K562 (cell line): ENCODE measurements at regions not wholly inside any gene's neighbourhood (a gene's known extent, or its start where the extent isn't known, plus 50 kb on each side); places are given as distances from the start of the nearest gene placed in this dataset.

ENCODE experiments used
- ATAC-seq: fragments of 200-7000 bp; cut with Tn5 transposase; 3 replicates; pipeline ENCODE4 v1.9.1; 2020; ENCODE audit warnings: moderate library complexity
- BruUV-seq: library from RNA; stranded (reverse); fragments of 400-500 nt; replicated peaks from 2 replicates; lab custom pipeline; 2021; lab: Mats Ljungman, UMichigan
- CTCF ChIA-PET: fragments of 300-600 bp; formaldehyde crosslinking; extraction: SDS; loops from one replicate; lab custom pipeline; 2021; ENCODE audit warnings: low intra/inter-chr PET ratio; lab: Yijun Ruan, JAX
- POLR2A ChIA-PET: fragments of 300-600, 350-650 bp; sonication (Branson Sonifier 250); formaldehyde crosslinking; extraction: SDS; loops from one replicate; lab custom pipeline; 2021; ENCODE audit warnings: antibody characterized with exemption, inconsistent platforms; lab: Yijun Ruan, JAX
- DNase-seq, 4 experiments: peaks; one replicate each; pipeline versions ENCODE4 v3.0.0 to v3.0.0-alpha.2; 2011 to 2018; ENCODE audit warnings: low spot score in 3 of 4, mixed read lengths in 3 of 4; ENCODE audit errors: extremely low read depth in 1 of 4
- FAIRE-seq: peaks from 2 replicates; lab custom pipeline; 2011; peaks lifted over from hg19 to GRCh38; lab: Jason Lieb, UNC
- H2AFZ ChIP-seq: 2 replicates; pipeline ENCODE4 v1.6.0; 2011; ENCODE audit warnings: low read depth, low read length, control low read depth, inconsistent platforms
- H3K27ac ChIP-seq: fragments of 200-600 bp; 3 replicates; pipeline ENCODE4 v1.8.0; 2011; ENCODE audit warnings: low read depth, mild to moderate bottlenecking, control low read depth, inconsistent platforms, low read length, moderate library complexity, mixed read lengths; ENCODE audit errors: extremely low read depth
- H3K27me3 ChIP-seq, 2 experiments: fragments of 300-600 bp in 1 of 2; 2 replicates in 1 of 2; 3 replicates in 1 of 2; pipeline versions ENCODE4 v1.6.0 to v1.8.0; 2011; ENCODE audit warnings: inconsistent platforms in 2 of 2, low read length in 2 of 2, mild to moderate bottlenecking in 1 of 2, mixed read lengths in 1 of 2, moderate library complexity in 1 of 2; ENCODE audit not compliant: control insufficient read depth in 2 of 2, insufficient read depth in 2 of 2
- H3K36me3 ChIP-seq: fragments of 300-600 bp; 3 replicates; pipeline ENCODE4 v1.8.0; 2011; ENCODE audit warnings: mild to moderate bottlenecking, low read length, inconsistent platforms; ENCODE audit not compliant: control insufficient read depth, insufficient read depth
- H3K4me1 ChIP-seq, 2 experiments: fragments of 200-600 bp in 1 of 2; replicated peaks in 1 of 2; 2 replicates in 1 of 2; 3 replicates in 1 of 2; pipeline versions ENCODE4 v1.5.1 to v1.8.0; 2011; ENCODE audit warnings: inconsistent platforms in 2 of 2, low read length in 2 of 2, mild to moderate bottlenecking in 1 of 2, mixed read lengths in 1 of 2, moderate library complexity in 1 of 2; ENCODE audit not compliant: control insufficient read depth in 2 of 2, insufficient read depth in 2 of 2
- H3K4me2 ChIP-seq: 2 replicates; pipeline ENCODE4 v1.6.1; 2011; ENCODE audit warnings: low read length, control low read depth, inconsistent platforms, mixed read lengths; ENCODE audit not compliant: insufficient read depth
- H3K4me3 ChIP-seq: fragments of 200-600 bp; sonication (generic), shearing (Covaris generic); 2 replicates; pipeline ENCODE4 v1.5.1; 2016; ENCODE audit warnings: control low read depth, inconsistent platforms
- H3K79me2 ChIP-seq: fragments of 200-600 bp; 3 replicates; pipeline ENCODE4 v1.8.0; 2011; ENCODE audit warnings: low read length, inconsistent platforms; ENCODE audit not compliant: control insufficient read depth, insufficient read depth
- H3K9ac ChIP-seq, 2 experiments: 2 replicates each; pipeline versions ENCODE4 v1.6.0 to v1.6.1; 2011; ENCODE audit warnings: low read depth in 2 of 2, low read length in 2 of 2, control low read depth in 1 of 2, inconsistent platforms in 1 of 2, mild to moderate bottlenecking in 1 of 2, mixed read lengths in 1 of 2; ENCODE audit not compliant: insufficient read depth in 1 of 2
- H3K9me1 ChIP-seq: one replicate; pipeline ENCODE4 v1.6.0; 2011; ENCODE audit warnings: inconsistent platforms, mild to moderate bottlenecking, low read length, moderate library complexity; ENCODE audit not compliant: control insufficient read depth, insufficient read depth
- H3K9me3 ChIP-seq: replicated peaks from 2 replicates; pipeline ENCODE4 v1.5.1; 2011; ENCODE audit warnings: low read depth, low read length, inconsistent platforms; ENCODE audit not compliant: control insufficient read depth, insufficient read depth
- H4K20me1 ChIP-seq: replicated peaks from 2 replicates; pipeline ENCODE4 v1.6.1; 2011; ENCODE audit warnings: low read length, inconsistent platforms, mixed read lengths; ENCODE audit not compliant: control insufficient read depth, insufficient read depth
- CCAR2 ChIP-seq: fragments of 200-400 bp; formaldehyde crosslinking; IDR thresholded peaks from 2 replicates; pipeline ENCODE4 v1.6.1; 2017; ENCODE audit warnings: mild to moderate bottlenecking, low read depth, low read length
- CXXC5 ChIP-seq: fragments of 250-450 bp; sonication (Bioruptor Pico); IDR thresholded peaks from 2 replicates; pipeline ENCODE4 v1.8.0; 2022; ENCODE audit warnings: inconsistent platforms, mild to moderate bottlenecking, moderate library complexity
- NFIC ChIP-seq: fragments of 450-650 bp; IDR thresholded peaks from 2 replicates; pipeline ENCODE4 v1.6.1; 2017; ENCODE audit warnings: mild to moderate bottlenecking, inconsistent platforms
- PCBP2 ChIP-seq: fragments of 200-400 bp; formaldehyde crosslinking; IDR thresholded peaks from 2 replicates; pipeline ENCODE4 v1.6.1; 2018; ENCODE audit warnings: low read length, low read depth, mild to moderate bottlenecking, moderate library complexity; ENCODE audit not compliant: poor library complexity, severe bottlenecking
- SOX6 ChIP-seq: fragments of 450-650 bp; IDR thresholded peaks from 2 replicates; pipeline ENCODE4 v1.6.1; 2014; ENCODE audit warnings: mild to moderate bottlenecking
- TCF3 ChIP-seq: sonication (generic); formaldehyde crosslinking; IDR thresholded peaks from 2 replicates; pipeline ENCODE4 v1.4.0; 2020; ENCODE audit warnings: mild to moderate bottlenecking, missing genetic modification reagents
- THRAP3 ChIP-seq: fragments of 450-650 bp; IDR thresholded peaks from 2 replicates; pipeline ENCODE4 v1.6.1; 2016; ENCODE audit warnings: mild to moderate bottlenecking, inconsistent platforms, borderline replicate concordance
- ZBTB17 ChIP-seq: fragments of 450-650 bp; formaldehyde crosslinking; IDR thresholded peaks from 2 replicates; pipeline ENCODE4 v1.4.0; 2020; ENCODE audit warnings: mild to moderate bottlenecking
- ZC3H4 ChIP-seq: sonication (generic); formaldehyde crosslinking; IDR thresholded peaks from 2 replicates; pipeline ENCODE4 v1.9.0; 2021; ENCODE audit warnings: missing genetic modification reagents, borderline replicate concordance
- ZFP1 ChIP-seq: fragments of 450-650 bp; formaldehyde crosslinking; IDR thresholded peaks from 2 replicates; pipeline ENCODE4 v1.4.0; 2020; ENCODE audit warnings: mild to moderate bottlenecking, mixed read lengths
- WGBS: fragments of 100-300 bp; shearing (Covaris generic); methylation state at CpG from one replicate; pipeline ENCODE4 v1.1.6; 2016; ENCODE audit warnings: low coverage, mixed read lengths; ENCODE audit not compliant: insufficient coverage; ENCODE audit errors: missing lambda C conversion rate; 5-methylcytosine and 5-hydroxymethylcytosine counted together
- in situ Hi-C: fragments of 300-500 bp; cut with MboI; formaldehyde crosslinking; loops from 4 replicates; pipeline ENCODE4 v1.15.0; 2018; ENCODE audit warnings: inconsistent platforms, mixed read lengths
- intact Hi-C: fragments of 100-400 bp; cut with micrococcal nuclease; formaldehyde crosslinking; loops from 2 replicates; pipeline ENCODE4 v1.14.2; 2022
- TF ChIP-seq, protein P1 (sequence below): fragments of 200-600 bp; sonication (generic); IDR thresholded peaks from one replicate; pipeline ENCODE4 v1.6.1; 2012; ENCODE audit warnings: mild to moderate bottlenecking, low read depth, low read length, inconsistent platforms
- TF ChIP-seq, protein P2 (sequence below): fragments of 450-650 bp; IDR thresholded peaks from 2 replicates; pipeline ENCODE4 v1.6.1; 2016

DNA sequence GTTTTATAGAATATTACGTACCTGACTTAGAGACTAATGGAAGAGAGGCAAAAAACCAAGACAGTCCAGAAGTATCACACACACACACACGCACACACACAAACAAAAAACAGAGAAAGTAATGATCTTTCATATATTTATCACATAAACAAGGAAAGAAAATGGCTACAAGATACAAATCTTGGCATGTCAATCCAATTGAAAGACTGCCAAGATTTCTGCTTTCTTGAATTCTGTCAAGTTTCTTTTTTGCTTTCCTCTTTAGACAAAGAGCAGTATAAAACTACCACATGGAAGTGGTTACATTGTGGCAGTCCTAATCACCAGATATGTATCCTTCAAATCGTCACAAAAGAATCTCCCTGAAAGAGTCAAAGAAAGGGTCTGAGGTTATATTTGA is 2097.4 kb upstream of the AGA start:
- Histone ChIP-seq H3K27ac (no peak overlapping the region), H3K79me2 (no peaks in the 10 kb centered on the region), H3K4me1 (no peaks in the 10 kb centered on the region), H3K36me3 (no peaks in the 10 kb centered on the region), H3K9me1 (no peaks in the 10 kb centered on the region), H3K9me3 (no peaks in the 10 kb centered on the region), H4K20me1 (no peaks in the 10 kb centered on the region), H3K4me2 (no peak overlapping the region), H3K4me3 (no peak overlapping the region), H3K27me3 (no peaks in the 10 kb centered on the region), H3K9ac (no peak overlapping the region), H2AFZ (no peak overlapping the region)
- ATAC-seq (no peak), DNase-seq (no peak), FAIRE-seq (no peak)
- ChIA-PET POLR2A (no interaction called here), CTCF (no interaction called here)
- in situ Hi-C loops (no loop called here), intact Hi-C loops (no loop called here)
- WGBS: 0% methylated on average over 3 of the region's 3 CpGs
- BruUV-seq: no TSS peak
- TF ChIP-seq CCAR2: no peak
- no peak for TF ChIP-seq NFIC
- no peak for TF ChIP-seq PCBP2
- TF ChIP-seq, protein P1, sequence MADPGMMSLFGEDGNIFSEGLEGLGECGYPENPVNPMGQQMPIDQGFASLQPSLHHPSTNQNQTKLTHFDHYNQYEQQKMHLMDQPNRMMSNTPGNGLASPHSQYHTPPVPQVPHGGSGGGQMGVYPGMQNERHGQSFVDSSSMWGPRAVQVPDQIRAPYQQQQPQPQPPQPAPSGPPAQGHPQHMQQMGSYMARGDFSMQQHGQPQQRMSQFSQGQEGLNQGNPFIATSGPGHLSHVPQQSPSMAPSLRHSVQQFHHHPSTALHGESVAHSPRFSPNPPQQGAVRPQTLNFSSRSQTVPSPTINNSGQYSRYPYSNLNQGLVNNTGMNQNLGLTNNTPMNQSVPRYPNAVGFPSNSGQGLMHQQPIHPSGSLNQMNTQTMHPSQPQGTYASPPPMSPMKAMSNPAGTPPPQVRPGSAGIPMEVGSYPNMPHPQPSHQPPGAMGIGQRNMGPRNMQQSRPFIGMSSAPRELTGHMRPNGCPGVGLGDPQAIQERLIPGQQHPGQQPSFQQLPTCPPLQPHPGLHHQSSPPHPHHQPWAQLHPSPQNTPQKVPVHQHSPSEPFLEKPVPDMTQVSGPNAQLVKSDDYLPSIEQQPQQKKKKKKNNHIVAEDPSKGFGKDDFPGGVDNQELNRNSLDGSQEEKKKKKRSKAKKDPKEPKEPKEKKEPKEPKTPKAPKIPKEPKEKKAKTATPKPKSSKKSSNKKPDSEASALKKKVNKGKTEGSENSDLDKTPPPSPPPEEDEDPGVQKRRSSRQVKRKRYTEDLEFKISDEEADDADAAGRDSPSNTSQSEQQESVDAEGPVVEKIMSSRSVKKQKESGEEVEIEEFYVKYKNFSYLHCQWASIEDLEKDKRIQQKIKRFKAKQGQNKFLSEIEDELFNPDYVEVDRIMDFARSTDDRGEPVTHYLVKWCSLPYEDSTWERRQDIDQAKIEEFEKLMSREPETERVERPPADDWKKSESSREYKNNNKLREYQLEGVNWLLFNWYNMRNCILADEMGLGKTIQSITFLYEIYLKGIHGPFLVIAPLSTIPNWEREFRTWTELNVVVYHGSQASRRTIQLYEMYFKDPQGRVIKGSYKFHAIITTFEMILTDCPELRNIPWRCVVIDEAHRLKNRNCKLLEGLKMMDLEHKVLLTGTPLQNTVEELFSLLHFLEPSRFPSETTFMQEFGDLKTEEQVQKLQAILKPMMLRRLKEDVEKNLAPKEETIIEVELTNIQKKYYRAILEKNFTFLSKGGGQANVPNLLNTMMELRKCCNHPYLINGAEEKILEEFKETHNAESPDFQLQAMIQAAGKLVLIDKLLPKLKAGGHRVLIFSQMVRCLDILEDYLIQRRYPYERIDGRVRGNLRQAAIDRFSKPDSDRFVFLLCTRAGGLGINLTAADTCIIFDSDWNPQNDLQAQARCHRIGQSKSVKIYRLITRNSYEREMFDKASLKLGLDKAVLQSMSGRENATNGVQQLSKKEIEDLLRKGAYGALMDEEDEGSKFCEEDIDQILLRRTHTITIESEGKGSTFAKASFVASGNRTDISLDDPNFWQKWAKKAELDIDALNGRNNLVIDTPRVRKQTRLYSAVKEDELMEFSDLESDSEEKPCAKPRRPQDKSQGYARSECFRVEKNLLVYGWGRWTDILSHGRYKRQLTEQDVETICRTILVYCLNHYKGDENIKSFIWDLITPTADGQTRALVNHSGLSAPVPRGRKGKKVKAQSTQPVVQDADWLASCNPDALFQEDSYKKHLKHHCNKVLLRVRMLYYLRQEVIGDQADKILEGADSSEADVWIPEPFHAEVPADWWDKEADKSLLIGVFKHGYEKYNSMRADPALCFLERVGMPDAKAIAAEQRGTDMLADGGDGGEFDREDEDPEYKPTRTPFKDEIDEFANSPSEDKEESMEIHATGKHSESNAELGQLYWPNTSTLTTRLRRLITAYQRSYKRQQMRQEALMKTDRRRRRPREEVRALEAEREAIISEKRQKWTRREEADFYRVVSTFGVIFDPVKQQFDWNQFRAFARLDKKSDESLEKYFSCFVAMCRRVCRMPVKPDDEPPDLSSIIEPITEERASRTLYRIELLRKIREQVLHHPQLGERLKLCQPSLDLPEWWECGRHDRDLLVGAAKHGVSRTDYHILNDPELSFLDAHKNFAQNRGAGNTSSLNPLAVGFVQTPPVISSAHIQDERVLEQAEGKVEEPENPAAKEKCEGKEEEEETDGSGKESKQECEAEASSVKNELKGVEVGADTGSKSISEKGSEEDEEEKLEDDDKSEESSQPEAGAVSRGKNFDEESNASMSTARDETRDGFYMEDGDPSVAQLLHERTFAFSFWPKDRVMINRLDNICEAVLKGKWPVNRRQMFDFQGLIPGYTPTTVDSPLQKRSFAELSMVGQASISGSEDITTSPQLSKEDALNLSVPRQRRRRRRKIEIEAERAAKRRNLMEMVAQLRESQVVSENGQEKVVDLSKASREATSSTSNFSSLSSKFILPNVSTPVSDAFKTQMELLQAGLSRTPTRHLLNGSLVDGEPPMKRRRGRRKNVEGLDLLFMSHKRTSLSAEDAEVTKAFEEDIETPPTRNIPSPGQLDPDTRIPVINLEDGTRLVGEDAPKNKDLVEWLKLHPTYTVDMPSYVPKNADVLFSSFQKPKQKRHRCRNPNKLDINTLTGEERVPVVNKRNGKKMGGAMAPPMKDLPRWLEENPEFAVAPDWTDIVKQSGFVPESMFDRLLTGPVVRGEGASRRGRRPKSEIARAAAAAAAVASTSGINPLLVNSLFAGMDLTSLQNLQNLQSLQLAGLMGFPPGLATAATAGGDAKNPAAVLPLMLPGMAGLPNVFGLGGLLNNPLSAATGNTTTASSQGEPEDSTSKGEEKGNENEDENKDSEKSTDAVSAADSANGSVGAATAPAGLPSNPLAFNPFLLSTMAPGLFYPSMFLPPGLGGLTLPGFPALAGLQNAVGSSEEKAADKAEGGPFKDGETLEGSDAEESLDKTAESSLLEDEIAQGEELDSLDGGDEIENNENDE: no peak
- TF ChIP-seq ZBTB17 (CRISPR knock-in tag): no peak
- TF ChIP-seq ZC3H4 (CRISPR knock-in tag): no peak
- TF ChIP-seq TCF3: no peak
- TF ChIP-seq ZFP1 (CRISPR knock-in tag): no peak
- no peak for TF ChIP-seq CXXC5
- TF ChIP-seq THRAP3: no peak
- no peak for TF ChIP-seq SOX6
- TF ChIP-seq, protein P2, sequence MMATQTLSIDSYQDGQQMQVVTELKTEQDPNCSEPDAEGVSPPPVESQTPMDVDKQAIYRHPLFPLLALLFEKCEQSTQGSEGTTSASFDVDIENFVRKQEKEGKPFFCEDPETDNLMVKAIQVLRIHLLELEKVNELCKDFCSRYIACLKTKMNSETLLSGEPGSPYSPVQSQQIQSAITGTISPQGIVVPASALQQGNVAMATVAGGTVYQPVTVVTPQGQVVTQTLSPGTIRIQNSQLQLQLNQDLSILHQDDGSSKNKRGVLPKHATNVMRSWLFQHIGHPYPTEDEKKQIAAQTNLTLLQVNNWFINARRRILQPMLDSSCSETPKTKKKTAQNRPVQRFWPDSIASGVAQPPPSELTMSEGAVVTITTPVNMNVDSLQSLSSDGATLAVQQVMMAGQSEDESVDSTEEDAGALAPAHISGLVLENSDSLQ: no peak
